GM23338 (cell line): ENCODE measurements at regions not wholly inside any gene's neighbourhood (a gene's known extent, or its start where the extent isn't known, plus 50 kb on each side); places are given as distances from the start of the nearest gene placed in this dataset.

Experiments used
- ATAC-seq: fragments of 200-7000 bp; cut with Tn5 transposase; 3 replicates; pipeline ENCODE4 v1.9.1; 2020
- DNase-seq: peaks from one replicate; pipeline ENCODE4 v3.0.0-alpha.2; 2015; ENCODE audit warnings: low spot score
- H2AFZ ChIP-seq: fragments of 200-600 bp; sonication (generic); 2 replicates; pipeline ENCODE4 v1.8.0; 2016; ENCODE audit warnings: antibody characterized with exemption, mild to moderate bottlenecking, moderate library complexity
- H3F3A ChIP-seq: fragments of 200-600 bp; sonication (generic); replicated peaks from 2 replicates; pipeline ENCODE4 v1.8.0; 2017; ENCODE audit warnings: antibody characterized with exemption, mixed run types, low read depth
- H3K27ac ChIP-seq: fragments of 200-600 bp; sonication (generic); 2 replicates; pipeline ENCODE4 v1.6.1; 2016; ENCODE audit warnings: low read depth
- H3K27me3 ChIP-seq: fragments of 200-600 bp; sonication (generic); 2 replicates; pipeline ENCODE4 v1.8.0; 2016; ENCODE audit warnings: mild to moderate bottlenecking, mixed run types, moderate library complexity; ENCODE audit not compliant: insufficient read depth
- H3K36me3 ChIP-seq: fragments of 200-600 bp; sonication (generic); 2 replicates; pipeline ENCODE4 v1.8.0; 2016; ENCODE audit warnings: mild to moderate bottlenecking; ENCODE audit not compliant: insufficient read depth
- H3K4me1 ChIP-seq: fragments of 200-600 bp; sonication (generic); 2 replicates; pipeline ENCODE4 v1.8.0; 2016; ENCODE audit warnings: mild to moderate bottlenecking, moderate library complexity; ENCODE audit not compliant: insufficient read depth
- H3K4me2 ChIP-seq: fragments of 200-600 bp; sonication (generic); 2 replicates; pipeline ENCODE4 v1.7.1; 2017; ENCODE audit warnings: mixed run types
- H3K4me3 ChIP-seq: fragments of 200-600 bp; sonication (generic); 2 replicates; pipeline ENCODE4 v1.6.1; 2016; ENCODE audit warnings: mixed run types
- H3K79me2 ChIP-seq: fragments of 200-600 bp; sonication (generic); replicated peaks from 2 replicates; pipeline ENCODE4 v1.8.0; 2017; ENCODE audit warnings: mild to moderate bottlenecking; ENCODE audit not compliant: insufficient read depth
- H3K9me2 ChIP-seq: fragments of 200-600 bp; sonication (generic); 2 replicates; pipeline ENCODE4 v1.8.0; 2017; ENCODE audit not compliant: insufficient read depth
- H4K20me1 ChIP-seq: fragments of 200-600 bp; sonication (generic); replicated peaks from 2 replicates; pipeline ENCODE4 v1.8.0; 2017; ENCODE audit warnings: mild to moderate bottlenecking; ENCODE audit not compliant: insufficient read depth
- H3K27ac Mint-ChIP-seq: 2 replicates; pipeline ENCODE4 v1.8.0; 2020; ENCODE audit warnings: inconsistent platforms, mild to moderate bottlenecking, moderate library complexity, mixed read lengths
- H3K27me3 Mint-ChIP-seq: 3 replicates; pipeline ENCODE4 v1.8.0; 2022; ENCODE audit warnings: low read depth, mild to moderate bottlenecking, moderate library complexity, mixed read lengths, inconsistent platforms; ENCODE audit not compliant: insufficient read depth, poor library complexity
- H3K36me3 Mint-ChIP-seq: 3 replicates; pipeline ENCODE4 v1.8.0; 2021; ENCODE audit warnings: low read depth, mild to moderate bottlenecking, inconsistent platforms, moderate library complexity, mixed read lengths
- H3K4me1 Mint-ChIP-seq: 3 replicates; pipeline ENCODE4 v1.8.0; 2020; ENCODE audit warnings: mild to moderate bottlenecking, inconsistent platforms, mixed read lengths
- H3K4me3 Mint-ChIP-seq: 3 replicates; pipeline ENCODE4 v1.8.0; 2021; ENCODE audit warnings: moderate library complexity, mild to moderate bottlenecking, inconsistent platforms, mixed read lengths
- H3K9me3 Mint-ChIP-seq: 3 replicates; pipeline ENCODE4 v1.8.0; 2020; ENCODE audit warnings: moderate library complexity, mild to moderate bottlenecking, inconsistent platforms, mixed read lengths
- CREB1 ChIP-seq: fragments of 250-450 bp; sonication (Bioruptor Pico); IDR thresholded peaks from 2 replicates; pipeline ENCODE4 v1.5.0; 2020; ENCODE audit warnings: low read depth, mild to moderate bottlenecking, moderate library complexity
- EZH2 ChIP-seq: fragments of 200-600 bp; sonication (generic); IDR thresholded peaks from one replicate; pipeline ENCODE4 v1.8.0; 2017; ENCODE audit warnings: antibody characterized with exemption, mild to moderate bottlenecking, low read depth; ENCODE audit not compliant: unreplicated experiment
- EZH2phosphoT487 ChIP-seq: fragments of 200-600 bp; sonication (generic); IDR thresholded peaks from one replicate; pipeline ENCODE4 v1.8.1; 2018; ENCODE audit warnings: antibody characterized with exemption; ENCODE audit not compliant: unreplicated experiment
- NANOG ChIP-seq: IDR thresholded peaks from 2 replicates; pipeline ENCODE4 v1.6.1; 2016; ENCODE audit warnings: antibody characterized with exemption, borderline replicate concordance
- STAT1 ChIP-seq: IDR thresholded peaks from one replicate; pipeline ENCODE4 v1.6.1; 2016; ENCODE audit warnings: antibody characterized with exemption; ENCODE audit not compliant: unreplicated experiment
- ZNF331 ChIP-seq: fragments of 250-450 bp; sonication (Bioruptor Pico); IDR thresholded peaks from 2 replicates; pipeline ENCODE4 v1.5.0; 2020; ENCODE audit warnings: low read depth, mild to moderate bottlenecking, moderate library complexity
- ZNF462 ChIP-seq: fragments of 250-450 bp; sonication (Bioruptor Pico); IDR thresholded peaks from 2 replicates; pipeline ENCODE4 v1.5.0; 2020; ENCODE audit warnings: mild to moderate bottlenecking, moderate library complexity
- TF ChIP-seq, protein P1 (sequence below): IDR thresholded peaks from 2 replicates; pipeline ENCODE4 v1.6.1; 2016; ENCODE audit warnings: antibody characterized with exemption
- TF ChIP-seq, protein P2 (sequence below), 2 experiments: fragments of 200-600 bp in 1 of 2; sonication (generic) in 1 of 2; conservative IDR thresholded peaks; 2 replicates each; pipeline versions ENCODE4 v1.5.1 to v1.6.1; 2016 to 2017; ENCODE audit warnings: antibody characterized with exemption in 2 of 2, low read depth in 2 of 2, mild to moderate bottlenecking in 2 of 2, moderate library complexity in 1 of 2

DNA sequence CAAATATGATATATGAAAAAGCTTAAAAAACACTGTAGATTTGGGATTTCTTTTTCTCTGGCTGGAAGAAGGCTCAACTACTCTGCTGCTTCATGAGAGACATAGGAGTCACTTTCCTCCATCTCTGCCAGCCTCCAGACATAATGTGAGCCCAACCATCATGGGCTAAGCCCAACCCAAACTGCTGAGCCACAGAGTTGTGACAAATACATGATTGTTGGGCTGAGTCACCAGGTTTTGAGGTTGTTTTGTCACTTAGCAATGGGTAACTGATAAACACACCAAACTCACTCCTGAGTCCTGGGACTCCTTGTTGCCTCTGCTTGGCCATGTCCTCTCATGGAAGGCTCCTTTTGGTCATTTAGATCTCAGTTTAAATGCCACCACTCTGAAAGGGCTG is 381.8 kb upstream of the FZD8 start (continued):
- TF ChIP-seq ZNF462 (CRISPR knock-in tag) (no peak), STAT1 (no peak), CREB1 (CRISPR knock-in tag) (no peak)

DNA sequence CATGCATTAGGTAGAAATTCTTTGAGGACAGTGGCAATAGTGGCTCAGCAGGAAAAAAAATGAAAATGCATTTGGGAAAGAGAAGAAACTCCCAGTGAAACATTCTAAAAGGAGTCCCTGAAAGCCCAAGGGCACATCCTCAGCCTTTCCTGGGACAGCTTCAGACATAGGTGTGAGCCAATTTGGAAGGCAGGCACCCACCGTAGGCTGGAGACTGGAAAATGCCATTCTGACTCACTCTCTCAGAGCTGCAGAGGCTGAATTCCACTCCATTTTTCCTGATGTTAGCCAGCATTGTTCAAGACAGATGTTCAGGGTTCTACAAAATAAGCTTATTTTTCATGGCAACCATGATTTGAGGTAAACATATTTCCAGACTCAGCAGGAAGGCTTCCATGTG is 379.0 kb upstream of the FZD8 start:
- Mint-ChIP-seq H3K4me1 (no peaks in the 10 kb centered on the region), H3K27me3 (no peaks in the 10 kb centered on the region), H3K9me3 (peaks cover under 1% of the 10 kb centered on the region; the same call in 1 of the 3 replicates), H3K27ac (no peak overlapping the region), H3K4me3 (no peak overlapping the region), H3K36me3 (no peaks in the 10 kb centered on the region)
- Histone ChIP-seq H3F3A (no peaks in the 10 kb centered on the region), H3K79me2 (no peaks in the 10 kb centered on the region), H4K20me1 (no peaks in the 10 kb centered on the region), H3K4me2 (no peak overlapping the region), H3K4me1 (no peaks in the 10 kb centered on the region), H3K36me3 (no peaks in the 10 kb centered on the region), H3K4me3 (no peak overlapping the region), H2AFZ (no peak overlapping the region), H3K9me2 (no peaks in the 10 kb centered on the region), H3K27ac (no peak overlapping the region), H3K27me3 (no peaks in the 10 kb centered on the region)
- no peak for TF ChIP-seq EZH2phosphoT487
- no peak for TF ChIP-seq EZH2
- TF ChIP-seq NANOG, result no peak
- TF ChIP-seq, protein P1, sequence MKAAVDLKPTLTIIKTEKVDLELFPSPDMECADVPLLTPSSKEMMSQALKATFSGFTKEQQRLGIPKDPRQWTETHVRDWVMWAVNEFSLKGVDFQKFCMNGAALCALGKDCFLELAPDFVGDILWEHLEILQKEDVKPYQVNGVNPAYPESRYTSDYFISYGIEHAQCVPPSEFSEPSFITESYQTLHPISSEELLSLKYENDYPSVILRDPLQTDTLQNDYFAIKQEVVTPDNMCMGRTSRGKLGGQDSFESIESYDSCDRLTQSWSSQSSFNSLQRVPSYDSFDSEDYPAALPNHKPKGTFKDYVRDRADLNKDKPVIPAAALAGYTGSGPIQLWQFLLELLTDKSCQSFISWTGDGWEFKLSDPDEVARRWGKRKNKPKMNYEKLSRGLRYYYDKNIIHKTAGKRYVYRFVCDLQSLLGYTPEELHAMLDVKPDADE, result no peak
- TF ChIP-seq, protein P2, sequence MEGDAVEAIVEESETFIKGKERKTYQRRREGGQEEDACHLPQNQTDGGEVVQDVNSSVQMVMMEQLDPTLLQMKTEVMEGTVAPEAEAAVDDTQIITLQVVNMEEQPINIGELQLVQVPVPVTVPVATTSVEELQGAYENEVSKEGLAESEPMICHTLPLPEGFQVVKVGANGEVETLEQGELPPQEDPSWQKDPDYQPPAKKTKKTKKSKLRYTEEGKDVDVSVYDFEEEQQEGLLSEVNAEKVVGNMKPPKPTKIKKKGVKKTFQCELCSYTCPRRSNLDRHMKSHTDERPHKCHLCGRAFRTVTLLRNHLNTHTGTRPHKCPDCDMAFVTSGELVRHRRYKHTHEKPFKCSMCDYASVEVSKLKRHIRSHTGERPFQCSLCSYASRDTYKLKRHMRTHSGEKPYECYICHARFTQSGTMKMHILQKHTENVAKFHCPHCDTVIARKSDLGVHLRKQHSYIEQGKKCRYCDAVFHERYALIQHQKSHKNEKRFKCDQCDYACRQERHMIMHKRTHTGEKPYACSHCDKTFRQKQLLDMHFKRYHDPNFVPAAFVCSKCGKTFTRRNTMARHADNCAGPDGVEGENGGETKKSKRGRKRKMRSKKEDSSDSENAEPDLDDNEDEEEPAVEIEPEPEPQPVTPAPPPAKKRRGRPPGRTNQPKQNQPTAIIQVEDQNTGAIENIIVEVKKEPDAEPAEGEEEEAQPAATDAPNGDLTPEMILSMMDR (conservative IDR thresholded peaks at IDR 0.05; ENCODE audit: low read depth in 2 of 2), result no peak
- no peak for TF ChIP-seq CREB1 (CRISPR knock-in tag)
- no peak for TF ChIP-seq ZNF331 (CRISPR knock-in tag)
- TF ChIP-seq STAT1, result no peak
- ATAC-seq, result no peak
- no peak for DNase-seq
